HCT116 (cell line): ENCODE measurements at regions not wholly inside any gene's neighbourhood (a gene's known extent, or its start where the extent isn't known, plus 50 kb on each side); places are given as distances from the start of the nearest gene placed in this dataset.
A peak's percentile ranks its signal among the peaks of the same experiment; 100 is the strongest.

Source experiments
- ATAC-seq: fragments of 200-7000 bp; cut with Tn5 transposase; 2 replicates; pipeline ENCODE4 v1.9.1; 2020; ENCODE audit warnings: mild to moderate bottlenecking, moderate library complexity
- BruUV-seq: library from RNA; stranded (reverse); fragments of 400-500 nt; replicated peaks from 2 replicates; lab custom pipeline; 2021; lab: Mats Ljungman, UMichigan
- CTCF ChIA-PET: fragments of 300-600 bp; sonication (Branson Sonifier 250); formaldehyde crosslinking; loops from one replicate; lab custom pipeline; 2021; ENCODE audit warnings: antibody characterized with exemption; lab: Charles Lee
- POLR2A ChIA-PET: fragments of 300-600, 350-600 bp; sonication (Branson Sonifier 250); formaldehyde crosslinking; loops from one replicate; lab custom pipeline; 2021; ENCODE audit warnings: antibody characterized with exemption; lab: Charles Lee
- RAD21 ChIA-PET, 2 experiments: fragments of 300-600 bp; sonication (Branson Sonifier 250); formaldehyde crosslinking; loops; one replicate each; lab custom pipeline; 2023; ENCODE audit warnings: low total read pairs in 2 of 2; ENCODE audit not compliant: uncharacterized antibody in 2 of 2, unreplicated experiment in 2 of 2, low non-redundant PET in 1 of 2; lab: Charles Lee
- DNase-seq: peaks from one replicate; pipeline ENCODE4 v3.0.0-alpha.2; 2010; ENCODE audit warnings: low read depth, low spot score
- H2AFZ ChIP-seq: fragments of 200-600 bp; shearing (Covaris generic), sonication (generic); 2 replicates; pipeline ENCODE4 v1.6.1; 2017; ENCODE audit warnings: low read depth, mixed run types, mixed read lengths, antibody characterized with exemption, low read length; ENCODE audit not compliant: poor library complexity, severe bottlenecking
- H3K27ac ChIP-seq: 2 replicates; pipeline ENCODE4 v1.5.1; 2012; ENCODE audit warnings: low read depth, low read length
- H3K27me3 ChIP-seq: fragments of 200-600 bp; sonication (generic); 2 replicates; pipeline ENCODE4 v1.6.1; 2016; ENCODE audit warnings: mixed run types, low read length, mixed read lengths; ENCODE audit not compliant: insufficient read depth
- H3K36me3 ChIP-seq, 2 experiments: fragments of 200-500 bp in 1 of 2; fragments of 200-600 bp in 1 of 2; sonication (Bioruptor generic) in 1 of 2; sonication (generic) in 1 of 2; 2 replicates each; pipeline versions ENCODE4 v1.5.1 to v1.6.1; 2014 to 2016; ENCODE audit warnings: low read length in 2 of 2, inconsistent platforms in 1 of 2, mixed read lengths in 1 of 2, mixed run types in 1 of 2; ENCODE audit not compliant: insufficient read depth in 2 of 2, control insufficient read depth in 1 of 2
- H3K4me1 ChIP-seq, 2 experiments: fragments of 200-600 bp in 1 of 2; sonication (generic) in 1 of 2; 2 replicates each; pipeline versions ENCODE4 v1.5.1 to v1.6.1; 2012 to 2017; ENCODE audit warnings: low read length in 2 of 2, inconsistent platforms in 1 of 2, mild to moderate bottlenecking in 1 of 2, mixed read lengths in 1 of 2, mixed run types in 1 of 2, moderate library complexity in 1 of 2; ENCODE audit not compliant: insufficient read depth in 2 of 2, control insufficient read depth in 1 of 2
- H3K4me2 ChIP-seq: fragments of 200-600 bp; sonication (generic); 2 replicates; pipeline ENCODE4 v1.6.1; 2017; ENCODE audit warnings: mixed run types, low read length, mixed read lengths
- H3K4me3 ChIP-seq, 2 experiments: fragments of 200-600 bp in 1 of 2; sonication (generic) in 1 of 2; replicated peaks in 1 of 2; 2 replicates each; pipeline ENCODE4 v1.5.1; 2011 to 2016; ENCODE audit warnings: low read length in 2 of 2, control low read depth in 1 of 2, low read depth in 1 of 2, mild to moderate bottlenecking in 1 of 2, mixed read lengths in 1 of 2, mixed run types in 1 of 2
- H3K79me2 ChIP-seq: fragments of 200-600 bp; sonication (generic); 2 replicates; pipeline ENCODE4 v1.6.1; 2017; ENCODE audit warnings: mild to moderate bottlenecking, mixed run types, low read length, moderate library complexity, mixed read lengths; ENCODE audit not compliant: insufficient read depth
- H3K9ac ChIP-seq: fragments of 200-600 bp; sonication (generic); 2 replicates; pipeline ENCODE4 v1.6.1; 2016; ENCODE audit warnings: low read length, mixed read lengths
- H3K9me2 ChIP-seq: fragments of 200-600 bp; sonication (generic), shearing (Covaris generic); 2 replicates; pipeline ENCODE4 v1.6.1; 2017; ENCODE audit warnings: mixed run types, mild to moderate bottlenecking, moderate library complexity; ENCODE audit not compliant: insufficient read depth
- H3K9me3 ChIP-seq, 2 experiments: fragments of 200-500 bp in 1 of 2; fragments of 200-600 bp in 1 of 2; sonication (Bioruptor generic) in 1 of 2; sonication (generic) in 1 of 2; 2 replicates each; pipeline ENCODE4 v1.6.1; 2014 to 2017; ENCODE audit warnings: low read length in 2 of 2, mixed read lengths in 2 of 2, inconsistent platforms in 1 of 2, low read depth in 1 of 2, mild to moderate bottlenecking in 1 of 2, mixed run types in 1 of 2, moderate library complexity in 1 of 2; ENCODE audit not compliant: control insufficient read depth in 1 of 2, insufficient read depth in 1 of 2
- H4K20me1 ChIP-seq: fragments of 200-600 bp; sonication (generic), shearing (Covaris generic); 2 replicates; pipeline ENCODE4 v1.6.1; 2017; ENCODE audit warnings: mixed run types, mild to moderate bottlenecking, moderate library complexity; ENCODE audit not compliant: insufficient read depth
- CTCF ChIP-seq, 3 experiments: fragments of 200-600 bp in 1 of 3; sonication (generic) in 1 of 3; IDR thresholded peaks in 2 of 3; conservative IDR thresholded peaks in 1 of 3; 2 replicates each; pipeline ENCODE4 v1.5.1; 2012 to 2017; ENCODE audit warnings: low read depth in 2 of 3, low read length in 2 of 3, antibody characterized with exemption in 1 of 3, borderline replicate concordance in 1 of 3, control low read depth in 1 of 3, mild to moderate bottlenecking in 1 of 3, mixed read lengths in 1 of 3, mixed run types in 1 of 3, moderate library complexity in 1 of 3; ENCODE audit not compliant: insufficient read depth in 1 of 3
- EGR1 ChIP-seq: IDR thresholded peaks from 2 replicates; pipeline ENCODE4 v1.6.1; 2012; ENCODE audit warnings: low read depth
- ELF1 ChIP-seq: IDR thresholded peaks from 2 replicates; pipeline ENCODE4 v1.6.1; 2012; ENCODE audit warnings: low read depth, borderline replicate concordance
- RAD21 ChIP-seq: IDR thresholded peaks from 2 replicates; pipeline ENCODE4 v1.6.1; 2012; ENCODE audit warnings: low read depth, mild to moderate bottlenecking
- SP1 ChIP-seq: IDR thresholded peaks from 2 replicates; pipeline ENCODE4 v1.6.1; 2012; ENCODE audit warnings: low read depth
- TCF7L2 ChIP-seq: IDR thresholded peaks from 2 replicates; pipeline ENCODE4 v1.7.0; 2011; ENCODE audit warnings: borderline replicate concordance, inconsistent platforms; ENCODE audit not compliant: insufficient read depth, insufficient read length; ENCODE audit errors: extremely low read depth
- intact Hi-C: fragments of 100-400 bp; cut with micrococcal nuclease; formaldehyde crosslinking; loops from 2 replicates; pipeline ENCODE4 v1.10.0; 2022
- TF ChIP-seq, protein P1 (sequence below): IDR thresholded peaks from 2 replicates; pipeline ENCODE4 v1.6.1; 2012

- no peaks in the 10 kb centered on the region for H3K9me3 ChIP-seq
- 0 out of 2 replicates have a peak, but pooled peaks cover 3% of the 10 kb centered on the region for H3K27me3 ChIP-seq
- H4K20me1 ChIP-seq, result no peaks in the 10 kb centered on the region
- no peak overlapping the region for H3K4me3 ChIP-seq
- H3K27ac ChIP-seq, result no peak overlapping the region
- H3K4me2 ChIP-seq, result no peak overlapping the region
- ChIA-PET POLR2A (no interaction called here), CTCF (interaction anchor here (0.6 to 2.7 kb wide), 11 partner anchors 7 to 541 kb away, joined by 3 to 16 read pairs (median 4); no protein-coding TSS in a partner anchor), RAD21 (no interaction called here)
- TF ChIP-seq CTCF (IDR thresholded peaks at IDR 0.05 in 2 of 3, conservative IDR thresholded peaks at IDR 0.05 in 1 of 3; ENCODE audit: borderline replicate concordance in 1 of 3, insufficient read depth in 1 of 3, low read depth in 2 of 3, low read length in 2 of 3) (peak; percentile 46 to 87 (median 80); a peak in 5 of 6 replicates), EGR1 (no peak), RAD21 (peak; percentile 80)
- intact Hi-C loops, result no loop called here
- H3K9ac ChIP-seq, result no peak overlapping the region
- no peaks in the 10 kb centered on the region for H3K36me3 ChIP-seq
- H2AFZ ChIP-seq, result no peak overlapping the region
- no TSS peak for BruUV-seq
- peak; percentile 99 for ATAC-seq
- H3K9me2 ChIP-seq, result no peaks in the 10 kb centered on the region
- H3K4me1 ChIP-seq, result no peaks in the 10 kb centered on the region
- peak; percentile 54 for DNase-seq
- no peaks in the 10 kb centered on the region for H3K79me2 ChIP-seq
Observed at GRCh38 chr4:27684610-27685011, 824.0 kb downstream of the STIM2 start.

- no peak overlapping the region for H3K9ac ChIP-seq
- RAD21 ChIA-PET, result no interaction called here
- no TSS peak for BruUV-seq
- no peaks in the 10 kb centered on the region for H3K4me1 ChIP-seq
- no peaks in the 10 kb centered on the region for H3K36me3 ChIP-seq
- DNase-seq, result no peak
- no peak overlapping the region for H3K4me2 ChIP-seq
- TF ChIP-seq ELF1 (no peak), SP1 (no peak), TCF7L2 (no peak)
- TF ChIP-seq, protein P1, sequence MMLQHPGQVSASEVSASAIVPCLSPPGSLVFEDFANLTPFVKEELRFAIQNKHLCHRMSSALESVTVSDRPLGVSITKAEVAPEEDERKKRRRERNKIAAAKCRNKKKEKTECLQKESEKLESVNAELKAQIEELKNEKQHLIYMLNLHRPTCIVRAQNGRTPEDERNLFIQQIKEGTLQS, result no peak
- TF ChIP-seq, all 23 proteins: peak for 0
- H4K20me1 ChIP-seq, result no peaks in the 10 kb centered on the region
- POLR2A ChIA-PET, result no interaction called here
- H3K4me3 ChIP-seq, result no peak overlapping the region
- H3K9me3 ChIP-seq, result no peaks in the 10 kb centered on the region
- H3K9me2 ChIP-seq, result no peaks in the 10 kb centered on the region
- CTCF ChIA-PET, result interaction anchor here (0.6 to 2.7 kb wide), 10 partner anchors 8 to 540 kb away, joined by 3 to 16 read pairs (median 4); no protein-coding TSS in a partner anchor
- ATAC-seq, result no peak
- H3K27me3 ChIP-seq, result 0 out of 2 replicates have a peak, but pooled peaks cover 3% of the 10 kb centered on the region
- H3K27ac ChIP-seq, result no peak overlapping the region
- intact Hi-C loops, result no loop called here
- no peak overlapping the region for H2AFZ ChIP-seq
- H3K79me2 ChIP-seq, result no peaks in the 10 kb centered on the region
Observed at GRCh38 chr4:27685091-27685490, 824.5 kb downstream of the STIM2 start.
